HL-60 (cell line): ENCODE measurements at regions not wholly inside any gene's neighbourhood (a gene's known extent, or its start where the extent isn't known, plus 50 kb on each side); places are given as distances from the start of the nearest gene placed in this dataset.

Experiments
- DNase-seq, 2 experiments: peaks; one replicate each; pipeline ENCODE4 v3.0.0-alpha.2; 2010 to 2020; ENCODE audit warnings: low read depth in 1 of 2, low spot score in 1 of 2
- H3K27ac ChIP-seq: fragments of 250-450 bp; sonication (Bioruptor Pico); replicated peaks from 2 replicates; pipeline ENCODE4 v1.5.1; 2020; ENCODE audit warnings: mild to moderate bottlenecking, moderate library complexity
- H3K27me3 ChIP-seq: fragments of 250-450 bp; sonication (Bioruptor Pico); 2 replicates; pipeline ENCODE4 v1.5.1; 2021; ENCODE audit warnings: mild to moderate bottlenecking, moderate library complexity; ENCODE audit not compliant: insufficient read depth, poor library complexity, severe bottlenecking
- H3K4me3 ChIP-seq: replicated peaks from 2 replicates; pipeline ENCODE4 v1.5.1; 2011; ENCODE audit warnings: mild to moderate bottlenecking, control low read depth, low read length; ENCODE audit not compliant: insufficient read depth
- CTCF ChIP-seq: IDR thresholded peaks from one replicate; pipeline ENCODE4 v1.5.1; 2011; ENCODE audit warnings: low read length, control low read depth, inconsistent platforms; ENCODE audit not compliant: insufficient read depth
- GABPA ChIP-seq: IDR thresholded peaks from 2 replicates; pipeline ENCODE4 v1.6.1; 2012; ENCODE audit warnings: low read depth
- POLR2AphosphoS5 ChIP-seq: IDR thresholded peaks from 2 replicates; pipeline ENCODE4 v1.6.1; 2012; ENCODE audit warnings: low read depth
- REST ChIP-seq: IDR thresholded peaks from 2 replicates; pipeline ENCODE4 v1.6.1; 2012; ENCODE audit warnings: low read depth; ENCODE audit not compliant: insufficient replicate concordance
- SPI1 ChIP-seq: IDR thresholded peaks from 2 replicates; pipeline ENCODE4 v1.6.1; 2012; ENCODE audit warnings: low read depth, mild to moderate bottlenecking, borderline replicate concordance

- Histone ChIP-seq H3K27ac (no peak overlapping the region), H3K4me3 (no peak overlapping the region), H3K27me3 (no peaks in the 10 kb centered on the region)
- no peak for TF ChIP-seq SPI1
- TF ChIP-seq POLR2AphosphoS5 = no peak
- no peak for TF ChIP-seq CTCF
- no peak for TF ChIP-seq GABPA
- TF ChIP-seq REST = no peak
- no peak for DNase-seq
These were observed 68.5 kb downstream of the PLEKHG1 start for GRCh38 chr6:150667977-150668716.

GRCh38 chr6:150668900-150669302, 69.2 kb downstream of the PLEKHG1 start:
- no peaks in the 10 kb centered on the region for H3K27me3 ChIP-seq
- H3K4me3 ChIP-seq = no peak overlapping the region
- no peak for DNase-seq
- H3K27ac ChIP-seq = no peak overlapping the region
- TF ChIP-seq SPI1 = no peak
- no peak for TF ChIP-seq CTCF
- no peak for TF ChIP-seq GABPA
- no peak for TF ChIP-seq REST
- TF ChIP-seq POLR2AphosphoS5 = no peak

GRCh38 chr6:150670311-150670710, 70.6 kb downstream of the PLEKHG1 start:
- Histone ChIP-seq H3K27me3 (no peaks in the 10 kb centered on the region), H3K27ac (no peak overlapping the region), H3K4me3 (no peak overlapping the region)
- no peak for DNase-seq
- no peak for TF ChIP-seq SPI1
- TF ChIP-seq CTCF = no peak
- TF ChIP-seq REST = no peak
- TF ChIP-seq POLR2AphosphoS5 = no peak
- no peak for TF ChIP-seq GABPA
